HFF-Myc (cell line): ENCODE measurements at regions not wholly inside any gene's neighbourhood (a gene's known extent, or its start where the extent isn't known, plus 50 kb on each side); places are given as distances from the start of the nearest gene placed in this dataset.
"Not testable (repeated sequence)": the region's sequence is repeated elsewhere in the genome, so short reads cannot be mapped to it uniquely, and the experiment has no call there.

ENCODE experiments used
- DNase-seq: peaks from one replicate; pipeline ENCODE4 v3.0.0-alpha.2; 2011; ENCODE audit warnings: low read depth; ENCODE audit errors: extremely low read depth
- H3K4me3 ChIP-seq: replicated peaks from 2 replicates; pipeline ENCODE4 v1.5.1; 2011; ENCODE audit warnings: low read depth, mild to moderate bottlenecking, control low read depth, low read length
- TF ChIP-seq, protein P1 (sequence below): IDR thresholded peaks from 2 replicates; pipeline ENCODE4 v1.5.1; 2012; ENCODE audit warnings: mild to moderate bottlenecking, low read depth, low read length, control low read depth; ENCODE audit errors: missing control alignments

DNA sequence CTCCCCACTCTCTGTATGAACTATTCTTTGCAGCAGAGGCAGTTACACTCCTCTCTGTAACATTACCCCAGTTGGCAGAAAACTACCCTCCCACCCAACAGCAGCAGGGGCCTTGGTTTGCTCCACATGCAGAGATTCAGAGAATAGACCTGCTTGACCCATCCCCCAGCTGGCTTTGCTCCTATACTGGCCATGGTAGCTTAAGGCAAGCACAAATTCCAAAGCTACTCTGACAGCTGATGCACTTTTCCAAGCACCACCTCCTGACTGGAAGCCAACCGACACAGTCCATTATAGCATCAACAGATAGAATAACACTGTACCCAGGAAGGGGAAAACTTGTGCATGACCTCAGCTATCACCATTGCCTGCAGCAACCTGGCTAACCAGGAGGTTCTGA, 846.5 kb upstream of the NCAM2 start:
- no peak for DNase-seq
- H3K4me3 ChIP-seq = no peak overlapping the region
- TF ChIP-seq, protein P1, sequence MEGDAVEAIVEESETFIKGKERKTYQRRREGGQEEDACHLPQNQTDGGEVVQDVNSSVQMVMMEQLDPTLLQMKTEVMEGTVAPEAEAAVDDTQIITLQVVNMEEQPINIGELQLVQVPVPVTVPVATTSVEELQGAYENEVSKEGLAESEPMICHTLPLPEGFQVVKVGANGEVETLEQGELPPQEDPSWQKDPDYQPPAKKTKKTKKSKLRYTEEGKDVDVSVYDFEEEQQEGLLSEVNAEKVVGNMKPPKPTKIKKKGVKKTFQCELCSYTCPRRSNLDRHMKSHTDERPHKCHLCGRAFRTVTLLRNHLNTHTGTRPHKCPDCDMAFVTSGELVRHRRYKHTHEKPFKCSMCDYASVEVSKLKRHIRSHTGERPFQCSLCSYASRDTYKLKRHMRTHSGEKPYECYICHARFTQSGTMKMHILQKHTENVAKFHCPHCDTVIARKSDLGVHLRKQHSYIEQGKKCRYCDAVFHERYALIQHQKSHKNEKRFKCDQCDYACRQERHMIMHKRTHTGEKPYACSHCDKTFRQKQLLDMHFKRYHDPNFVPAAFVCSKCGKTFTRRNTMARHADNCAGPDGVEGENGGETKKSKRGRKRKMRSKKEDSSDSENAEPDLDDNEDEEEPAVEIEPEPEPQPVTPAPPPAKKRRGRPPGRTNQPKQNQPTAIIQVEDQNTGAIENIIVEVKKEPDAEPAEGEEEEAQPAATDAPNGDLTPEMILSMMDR = no peak

GRCh38 chr21:20163167-20163566, 835.0 kb upstream of the NCAM2 start:
- no peak overlapping the region for H3K4me3 ChIP-seq
- no peak for DNase-seq
- TF ChIP-seq, protein P1 = no peak

- H3K4me3 ChIP-seq = no peak overlapping the region
- DNase-seq = no peak
- TF ChIP-seq, protein P1 = no peak
Observed at GRCh38 chr21:20167059-20167458, 831.1 kb upstream of the NCAM2 start.

DNA sequence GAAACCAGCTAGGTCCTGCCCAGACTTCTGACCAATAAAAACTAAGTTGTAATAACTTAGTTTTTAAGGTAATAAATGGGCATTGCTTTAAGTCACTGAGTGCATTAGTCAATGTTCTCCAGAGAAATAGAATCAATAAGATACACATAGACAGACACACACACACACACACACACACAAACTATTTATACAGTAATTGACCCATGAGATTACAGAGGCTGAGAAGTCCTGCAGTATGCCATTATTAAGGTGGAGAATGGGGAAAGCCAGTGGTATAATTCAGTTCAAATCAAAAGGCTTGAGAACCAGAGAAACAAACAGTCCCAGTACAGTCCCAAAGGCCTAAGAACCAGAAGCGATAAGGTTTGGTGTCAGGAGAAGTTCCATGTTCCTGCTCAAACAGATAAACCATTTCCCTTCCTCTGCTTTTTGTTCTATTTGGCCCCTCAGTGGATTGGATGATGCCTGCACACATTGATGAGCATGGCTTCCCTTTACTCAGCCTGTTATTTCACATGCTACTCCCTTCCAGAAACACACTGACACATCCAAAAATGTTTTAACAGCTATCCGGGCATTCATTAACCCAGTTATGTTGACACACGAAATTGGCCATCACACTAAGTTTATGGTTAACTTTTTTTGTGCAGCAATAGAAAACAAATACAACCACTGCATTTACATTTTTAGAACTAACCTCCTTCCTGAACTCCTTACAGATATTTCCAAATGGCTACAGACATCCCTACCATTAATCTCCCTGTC, 828.2 kb upstream of the NCAM2 start:
- DNase-seq = no peak
- no peak overlapping the region for H3K4me3 ChIP-seq
- TF ChIP-seq, protein P1 = no peak

- no peak overlapping the region for H3K4me3 ChIP-seq
- DNase-seq = no peak
- TF ChIP-seq, protein P1 = no peak
Observed at GRCh38 chr21:20186186-20186585, 812.0 kb upstream of the NCAM2 start.

- H3K4me3 ChIP-seq = no peak overlapping the region
- TF ChIP-seq, protein P1 = no peak
- no peak for DNase-seq
Observed at GRCh38 chr21:20187028-20187427, 811.2 kb upstream of the NCAM2 start.

DNA sequence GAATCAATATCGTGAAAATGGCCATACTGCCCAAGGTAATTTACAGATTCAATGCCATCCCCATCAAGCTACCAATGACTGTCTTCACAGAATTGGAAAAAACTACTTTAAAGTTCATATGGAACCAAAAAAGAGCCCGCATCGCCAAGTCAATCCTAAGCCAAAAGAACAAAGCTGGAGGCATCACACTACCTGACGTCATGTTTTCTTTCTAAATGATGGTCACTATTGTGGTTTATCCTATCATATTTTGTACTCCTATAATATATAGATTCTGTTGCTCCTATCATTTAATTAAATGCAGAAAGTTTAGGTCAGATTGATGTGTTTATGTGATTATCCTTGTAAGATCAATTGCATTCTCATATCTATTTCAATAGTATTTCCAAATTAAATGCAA, 796.9 kb upstream of the NCAM2 start:
- not testable (repeated sequence) for H3K4me3 ChIP-seq, DNase-seq
